ENCODE measurements at regions not wholly inside any gene's neighbourhood (a gene's known extent, or its start where the extent isn't known, plus 50 kb on each side); places are given as distances from the start of the nearest gene placed in this dataset.

GRCh38 chr13:68030152-68030809, 800.1 kb upstream of the PCDH9 start:
- TF ChIP-seq CTCF (optimal IDR thresholded peaks at IDR 0.05 in 1 of 3, IDR thresholded peaks at IDR 0.05 in 1 of 3, conservative IDR thresholded peaks at IDR 0.05 in 1 of 3; ENCODE audit: extremely low read depth in 1 of 3, insufficient read depth in 2 of 3, low read length in 3 of 3) (no peak), EZH2 (IDR thresholded peaks at IDR 0.05; ENCODE audit: low read length) (no peak)

Measured in keratinocyte (primary cell).